ENCODE measurements at regions not wholly inside any gene's neighbourhood (a gene's known extent, or its start where the extent isn't known, plus 50 kb on each side); places are given as distances from the start of the nearest gene placed in this dataset.
"Not testable (repeated sequence)": the region's sequence is repeated elsewhere in the genome, so short reads cannot be mapped to it uniquely, and the experiment has no call there.

GRCh38 chr5:58300346-58300895, 159.5 kb downstream of the PLK2 start:
- ATAC-seq (ENCODE audit: low FRiP score) (no peak), DNase-seq (no peak)
- Histone ChIP-seq H3K4me1 (ENCODE audit: control insufficient read depth in 1 of 2, insufficient read depth in 2 of 2, low read length in 2 of 2) (no peaks in the 10 kb centered on the region), H3K36me3 (ENCODE audit: control insufficient read depth in 1 of 2, insufficient read depth in 2 of 2, low read length in 1 of 2) (no peaks in the 10 kb centered on the region), H3K27me3 (ENCODE audit: control insufficient read depth in 1 of 2, insufficient read depth in 2 of 2, low read length in 1 of 2) (no peaks in the 10 kb centered on the region), H3K27ac (ENCODE audit: low read depth in 1 of 2, low read length in 2 of 2) (no peak overlapping the region), H3K9me3 (ENCODE audit: control insufficient read depth, low read length) (no peaks in the 10 kb centered on the region), H3K4me3 (ENCODE audit: low read length in 2 of 2) (no peak overlapping the region)
- intact Hi-C loops (cut with DNase I): no loop called here
- WGBS, 2 donors: 93 to 94% methylated on average over 2 of the region's 2 CpGs

- Histone ChIP-seq H3K4me1 (ENCODE audit: control insufficient read depth in 1 of 2, insufficient read depth in 2 of 2, low read length in 2 of 2) (no peaks in the 10 kb centered on the region), H3K27ac (ENCODE audit: low read depth in 1 of 2, low read length in 2 of 2) (no peak overlapping the region), H3K4me3 (ENCODE audit: low read length in 2 of 2) (no peak overlapping the region), H3K9me3 (ENCODE audit: control insufficient read depth, low read length) (no peaks in the 10 kb centered on the region), H3K27me3 (ENCODE audit: control insufficient read depth in 1 of 2, insufficient read depth in 2 of 2, low read length in 1 of 2) (no peaks in the 10 kb centered on the region), H3K36me3 (ENCODE audit: control insufficient read depth in 1 of 2, insufficient read depth in 2 of 2, low read length in 1 of 2) (no peaks in the 10 kb centered on the region)
- ATAC-seq (ENCODE audit: low FRiP score) (no peak), DNase-seq (no peak)
- intact Hi-C loops (cut with DNase I): no loop called here
These were observed 160.6 kb downstream of the PLK2 start for GRCh38 chr5:58299256-58299655.

GRCh38 chr5:58294598-58295305, 165.1 kb downstream of the PLK2 start:
- intact Hi-C loops (cut with DNase I): no loop called here
- H3K36me3 ChIP-seq (ENCODE audit: control insufficient read depth in 1 of 2, insufficient read depth in 2 of 2, low read length in 1 of 2): no peaks in the 10 kb centered on the region
- no peaks in the 10 kb centered on the region for H3K4me1 ChIP-seq (ENCODE audit: control insufficient read depth in 1 of 2, insufficient read depth in 2 of 2, low read length in 2 of 2)
- H3K4me3 ChIP-seq (ENCODE audit: low read length in 2 of 2): no peak overlapping the region
- H3K27ac ChIP-seq (ENCODE audit: low read depth in 1 of 2, low read length in 2 of 2): no peak overlapping the region
- no peaks in the 10 kb centered on the region for H3K9me3 ChIP-seq (ENCODE audit: control insufficient read depth, low read length)
- ATAC-seq (ENCODE audit: low FRiP score) (no peak), DNase-seq (no peak)
- H3K27me3 ChIP-seq (ENCODE audit: control insufficient read depth in 1 of 2, insufficient read depth in 2 of 2, low read length in 1 of 2): no peaks in the 10 kb centered on the region
- WGBS, 2 donors: 47 to 51% methylated on average over 1 of the region's 1 CpG

- DNase-seq; H3K27ac ChIP-seq (ENCODE audit: low read depth in 1 of 2, low read length in 2 of 2); H3K4me3 ChIP-seq (ENCODE audit: low read length in 2 of 2); H3K36me3 ChIP-seq (ENCODE audit: control insufficient read depth in 1 of 2, insufficient read depth in 2 of 2, low read length in 1 of 2); H3K27me3 ChIP-seq (ENCODE audit: control insufficient read depth in 1 of 2, insufficient read depth in 2 of 2, low read length in 1 of 2); H3K4me1 ChIP-seq (ENCODE audit: control insufficient read depth in 1 of 2, insufficient read depth in 2 of 2, low read length in 2 of 2); H3K9me3 ChIP-seq (ENCODE audit: control insufficient read depth, low read length); ATAC-seq (ENCODE audit: low FRiP score); intact Hi-C loops (cut with DNase I): not testable (repeated sequence)
- 83 to 86% methylated on average over 10 of the region's 10 CpGs for WGBS, 2 donors
These were observed 171.6 kb downstream of the PLK2 start for GRCh38 chr5:58288275-58288674.

- WGBS, 2 donors: 85 to 100% methylated on average over 1 of the region's 1 CpG
- Histone ChIP-seq H3K27ac (ENCODE audit: low read depth in 1 of 2, low read length in 2 of 2) (no peak overlapping the region), H3K4me3 (ENCODE audit: low read length in 2 of 2) (no peak overlapping the region), H3K27me3 (ENCODE audit: control insufficient read depth in 1 of 2, insufficient read depth in 2 of 2, low read length in 1 of 2) (no peaks in the 10 kb centered on the region), H3K9me3 (ENCODE audit: control insufficient read depth, low read length) (no peaks in the 10 kb centered on the region), H3K4me1 (ENCODE audit: control insufficient read depth in 1 of 2, insufficient read depth in 2 of 2, low read length in 2 of 2) (no peaks in the 10 kb centered on the region), H3K36me3 (ENCODE audit: control insufficient read depth in 1 of 2, insufficient read depth in 2 of 2, low read length in 1 of 2) (no peaks in the 10 kb centered on the region)
- intact Hi-C loops (cut with DNase I): no loop called here
- ATAC-seq (ENCODE audit: low FRiP score): no peak
- no peak for DNase-seq
These were observed 173.1 kb downstream of the PLK2 start for GRCh38 chr5:58286741-58287140.

GRCh38 chr5:58285900-58286299, 174.0 kb downstream of the PLK2 start:
- ATAC-seq (ENCODE audit: low FRiP score) (no peak), DNase-seq (no peak)
- Histone ChIP-seq H3K4me3 (ENCODE audit: low read length in 2 of 2) (no peak overlapping the region), H3K27ac (ENCODE audit: low read depth in 1 of 2, low read length in 2 of 2) (no peak overlapping the region), H3K36me3 (ENCODE audit: control insufficient read depth in 1 of 2, insufficient read depth in 2 of 2, low read length in 1 of 2) (no peaks in the 10 kb centered on the region), H3K27me3 (ENCODE audit: control insufficient read depth in 1 of 2, insufficient read depth in 2 of 2, low read length in 1 of 2) (no peaks in the 10 kb centered on the region), H3K4me1 (ENCODE audit: control insufficient read depth in 1 of 2, insufficient read depth in 2 of 2, low read length in 2 of 2) (no peaks in the 10 kb centered on the region), H3K9me3 (ENCODE audit: control insufficient read depth, low read length) (no peaks in the 10 kb centered on the region)
- WGBS, 2 donors: 83 to 85% methylated on average over 2 of the region's 2 CpGs
- intact Hi-C loops (cut with DNase I): no loop called here

GRCh38 chr5:58284886-58285285, 175.0 kb downstream of the PLK2 start:
- intact Hi-C loops (cut with DNase I): no loop called here
- Histone ChIP-seq H3K4me1 (ENCODE audit: control insufficient read depth in 1 of 2, insufficient read depth in 2 of 2, low read length in 2 of 2) (no peaks in the 10 kb centered on the region), H3K27me3 (ENCODE audit: control insufficient read depth in 1 of 2, insufficient read depth in 2 of 2, low read length in 1 of 2) (no peaks in the 10 kb centered on the region), H3K27ac (ENCODE audit: low read depth in 1 of 2, low read length in 2 of 2) (no peak overlapping the region), H3K36me3 (ENCODE audit: control insufficient read depth in 1 of 2, insufficient read depth in 2 of 2, low read length in 1 of 2) (no peaks in the 10 kb centered on the region), H3K4me3 (ENCODE audit: low read length in 2 of 2) (no peak overlapping the region), H3K9me3 (ENCODE audit: control insufficient read depth, low read length) (no peaks in the 10 kb centered on the region)
- ATAC-seq (ENCODE audit: low FRiP score) (no peak), DNase-seq (no peak)
- 94 to 95% methylated on average over 2 of the region's 2 CpGs for WGBS, 2 donors

- Histone ChIP-seq H3K9me3 (ENCODE audit: control insufficient read depth, low read length) (no peaks in the 10 kb centered on the region), H3K27ac (ENCODE audit: low read depth in 1 of 2, low read length in 2 of 2) (no peak overlapping the region), H3K4me3 (ENCODE audit: low read length in 2 of 2) (no peak overlapping the region), H3K27me3 (ENCODE audit: control insufficient read depth in 1 of 2, insufficient read depth in 2 of 2, low read length in 1 of 2) (no peaks in the 10 kb centered on the region), H3K36me3 (ENCODE audit: control insufficient read depth in 1 of 2, insufficient read depth in 2 of 2, low read length in 1 of 2) (no peaks in the 10 kb centered on the region), H3K4me1 (ENCODE audit: control insufficient read depth in 1 of 2, insufficient read depth in 2 of 2, low read length in 2 of 2) (no peaks in the 10 kb centered on the region)
- intact Hi-C loops (cut with DNase I): no loop called here
- DNase-seq (no peak), ATAC-seq (ENCODE audit: low FRiP score) (no peak)
- WGBS, 2 donors: 91 to 92% methylated on average over 2 of the region's 2 CpGs
These were observed 178.7 kb downstream of the PLK2 start for GRCh38 chr5:58281189-58281588.

GRCh38 chr5:58279259-58279658, 180.6 kb downstream of the PLK2 start:
- intact Hi-C loops (cut with DNase I): no loop called here
- H3K4me3 ChIP-seq (ENCODE audit: low read length in 2 of 2): no peak overlapping the region
- WGBS, 2 donors: 91 to 93% methylated on average over 1 of the region's 1 CpG
- no peaks in the 10 kb centered on the region for H3K36me3 ChIP-seq (ENCODE audit: control insufficient read depth in 1 of 2, insufficient read depth in 2 of 2, low read length in 1 of 2)
- H3K4me1 ChIP-seq (ENCODE audit: control insufficient read depth in 1 of 2, insufficient read depth in 2 of 2, low read length in 2 of 2): no peaks in the 10 kb centered on the region
- no peak overlapping the region for H3K27ac ChIP-seq (ENCODE audit: low read depth in 1 of 2, low read length in 2 of 2)
- H3K27me3 ChIP-seq (ENCODE audit: control insufficient read depth in 1 of 2, insufficient read depth in 2 of 2, low read length in 1 of 2): no peaks in the 10 kb centered on the region
- DNase-seq (no peak), ATAC-seq (ENCODE audit: low FRiP score) (no peak)
- H3K9me3 ChIP-seq (ENCODE audit: control insufficient read depth, low read length): no peaks in the 10 kb centered on the region

Data from aorta (tissue), 5 donors.